HG02870 (cell line): ENCODE measurements at regions not wholly inside any gene's neighbourhood (a gene's known extent, or its start where the extent isn't known, plus 50 kb on each side); places are given as distances from the start of the nearest gene placed in this dataset.
"Not testable (repeated sequence)": the region's sequence is repeated elsewhere in the genome, so short reads cannot be mapped to it uniquely, and the experiment has no call there.

Experiments
- ATAC-seq: cut with Tn5 transposase; IDR thresholded peaks from one replicate; pipeline ENCODE4 v1.9.1; 2021; ENCODE audit warnings: mild to moderate bottlenecking, moderate library complexity; ENCODE audit not compliant: unreplicated experiment

DNA sequence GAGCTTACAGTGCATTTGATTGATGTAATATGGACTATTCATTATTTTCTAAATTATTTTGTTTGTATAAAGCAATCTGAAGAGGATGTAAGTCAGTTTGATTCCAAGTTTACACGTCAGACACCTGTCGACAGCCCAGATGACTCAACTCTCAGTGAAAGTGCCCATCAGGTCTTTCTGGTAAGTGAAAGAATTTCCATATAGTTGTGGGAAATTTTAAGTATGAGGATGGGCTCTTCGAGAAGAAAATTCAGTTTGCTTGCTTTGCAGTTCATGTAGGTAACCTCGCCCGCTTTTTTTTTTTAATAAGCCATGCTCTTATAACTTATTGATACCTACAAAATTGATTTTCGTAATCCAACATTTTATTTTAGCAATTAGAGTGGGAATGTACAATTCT is 151.6 kb downstream of the CDRT15L2 start:
- not testable (repeated sequence) for ATAC-seq

DNA sequence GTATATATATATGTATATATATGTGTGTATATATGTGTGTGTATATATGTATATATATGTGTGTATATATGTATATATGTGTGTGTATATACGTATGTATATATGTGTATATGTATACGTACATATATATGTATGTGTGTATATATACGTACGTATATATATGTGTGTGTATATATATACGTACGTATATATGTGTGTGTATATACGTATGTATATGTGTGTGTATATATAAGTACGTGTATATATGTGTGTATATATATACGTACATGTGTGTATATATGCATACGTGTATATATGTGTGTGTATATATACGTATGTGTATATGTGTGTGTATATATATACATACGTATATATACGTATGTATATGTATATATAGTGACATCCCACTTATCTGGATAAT is 154.4 kb downstream of the CDRT15L2 start:
- no peak for ATAC-seq

DNA sequence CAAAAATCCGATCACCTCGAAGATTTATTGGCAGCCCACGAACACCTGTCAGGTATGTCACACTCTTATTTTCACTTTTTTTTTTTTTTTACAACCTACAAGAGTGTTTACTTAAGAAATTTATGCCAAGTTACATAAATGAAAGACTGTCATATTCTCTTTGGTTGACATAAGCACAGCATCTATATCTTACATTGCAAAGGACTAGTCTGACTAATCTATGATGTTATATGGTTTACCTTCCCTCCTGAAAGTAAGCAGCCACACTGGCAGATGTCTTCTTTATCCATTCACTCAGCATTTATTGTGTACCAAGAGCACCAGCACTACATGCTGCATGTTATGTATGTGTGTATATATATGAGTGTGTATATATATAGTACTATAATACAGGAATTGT is 156.3 kb downstream of the CDRT15L2 start:
- no peak for ATAC-seq

DNA sequence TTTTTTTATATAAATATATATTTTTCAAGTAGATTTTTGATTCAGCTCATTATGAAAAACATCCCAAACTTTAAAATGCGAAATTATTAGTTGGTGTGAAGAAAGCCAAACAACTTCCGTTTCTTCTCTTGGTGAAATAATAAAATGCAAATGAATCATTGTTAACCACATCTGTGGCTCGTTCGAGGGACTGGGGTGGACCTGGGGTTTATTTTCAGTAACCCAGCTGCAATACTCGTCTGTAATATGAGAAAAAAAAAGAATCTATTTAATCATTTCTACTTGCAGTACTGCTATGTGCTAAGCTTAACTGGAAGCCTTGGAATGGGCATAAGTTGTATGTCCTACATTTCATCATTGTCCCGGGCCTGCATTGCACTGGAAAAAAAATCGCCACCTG is 158.1 kb downstream of the CDRT15L2 start:
- not testable (repeated sequence) for ATAC-seq

DNA sequence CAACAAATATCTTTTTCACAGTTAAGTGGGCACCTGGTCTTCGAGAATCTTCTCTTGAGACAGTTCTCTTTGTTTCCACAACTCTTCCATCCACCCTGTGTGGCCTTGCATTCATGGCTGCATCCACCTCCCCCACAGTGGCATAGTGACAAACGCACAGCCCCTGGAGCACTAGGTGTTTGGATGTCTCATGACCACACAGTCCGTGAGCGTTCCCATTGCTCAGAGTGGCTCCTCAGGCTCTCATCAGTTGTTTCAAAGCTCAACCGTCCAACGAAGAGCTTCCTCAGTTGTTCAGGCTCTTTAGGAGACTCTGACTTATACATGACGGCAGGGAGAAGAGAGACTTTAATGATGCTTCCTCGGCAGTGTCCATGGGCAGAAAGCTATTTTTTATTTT is 191.6 kb downstream of the CDRT15L2 start:
- ATAC-seq: no peak

DNA sequence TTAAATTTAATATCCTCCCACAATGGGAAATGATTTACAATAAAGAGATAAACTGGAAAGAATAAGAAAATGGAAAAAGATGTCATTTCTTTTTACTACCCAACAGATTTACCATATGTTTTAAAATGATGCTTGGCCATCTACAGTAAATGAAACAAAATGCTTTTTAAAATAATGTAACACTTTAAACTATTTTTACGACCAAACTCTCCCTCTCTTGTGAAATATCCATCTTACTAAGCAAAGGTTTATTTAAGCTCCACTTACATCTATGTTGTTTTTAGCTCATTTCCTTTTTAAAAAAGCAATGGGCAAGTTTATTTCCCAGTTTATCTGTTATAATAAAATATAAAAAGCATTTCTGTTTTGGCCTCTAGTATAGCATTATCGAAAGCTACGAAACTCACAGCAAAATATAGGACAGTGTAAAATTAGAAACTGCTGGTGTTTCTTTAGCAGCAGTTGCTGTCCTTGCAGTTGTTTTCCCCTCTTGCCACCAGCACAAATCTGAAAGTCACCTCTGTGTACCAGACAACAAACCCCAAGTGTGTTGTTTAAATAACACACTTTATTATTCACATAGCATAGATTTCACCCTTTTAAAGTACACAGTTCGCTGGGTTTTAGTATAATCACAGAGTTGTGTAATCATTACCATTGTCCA is 195.1 kb downstream of the CDRT15L2 start:
- ATAC-seq: no peak

DNA sequence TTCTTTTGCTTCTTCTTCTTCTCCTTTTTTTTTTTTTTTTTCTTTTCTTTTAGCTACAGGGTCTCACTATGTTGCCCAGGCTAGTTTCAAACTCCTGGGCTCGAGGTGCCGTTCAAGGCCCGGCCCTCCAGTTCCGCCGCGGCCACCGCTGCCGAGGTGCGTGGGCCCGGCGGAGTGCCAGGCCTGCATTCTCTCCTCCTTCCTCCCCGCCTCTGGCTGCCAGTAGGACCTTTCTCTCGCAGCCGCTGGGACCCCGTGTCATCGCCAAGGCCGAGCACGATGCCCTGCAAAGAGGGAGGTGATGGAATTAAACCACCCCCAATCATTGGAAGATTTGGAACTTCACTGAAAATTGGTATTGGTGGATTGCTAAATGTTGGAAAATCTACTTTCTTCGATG is 195.8 kb downstream of the CDRT15L2 start:
- no peak for ATAC-seq

DNA sequence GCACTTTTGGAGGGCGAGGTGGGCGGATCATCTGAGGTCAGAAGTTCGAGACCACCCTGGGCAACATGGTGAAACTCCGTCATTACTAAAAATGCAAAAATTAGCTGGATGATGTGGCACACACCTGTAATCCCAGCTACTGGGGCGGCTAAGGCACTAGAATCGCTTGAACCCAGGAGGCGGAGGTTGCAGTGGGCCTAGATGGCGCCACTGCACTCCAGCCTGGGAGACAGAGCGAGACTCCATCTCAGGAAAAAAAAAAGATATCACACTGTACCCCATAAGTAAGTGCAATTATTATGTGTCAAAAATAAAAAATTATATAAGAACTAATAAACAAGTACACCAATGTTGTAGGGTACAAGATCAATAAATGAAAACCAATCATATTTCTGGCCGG is 200.0 kb downstream of the CDRT15L2 start:
- ATAC-seq: no peak

- no peak for ATAC-seq
These were observed 201.7 kb downstream of the CDRT15L2 start for GRCh38 chr17:20781260-20781659.

- not testable (repeated sequence) for ATAC-seq
These were observed 202.3 kb downstream of the CDRT15L2 start for GRCh38 chr17:20781869-20782268.

DNA sequence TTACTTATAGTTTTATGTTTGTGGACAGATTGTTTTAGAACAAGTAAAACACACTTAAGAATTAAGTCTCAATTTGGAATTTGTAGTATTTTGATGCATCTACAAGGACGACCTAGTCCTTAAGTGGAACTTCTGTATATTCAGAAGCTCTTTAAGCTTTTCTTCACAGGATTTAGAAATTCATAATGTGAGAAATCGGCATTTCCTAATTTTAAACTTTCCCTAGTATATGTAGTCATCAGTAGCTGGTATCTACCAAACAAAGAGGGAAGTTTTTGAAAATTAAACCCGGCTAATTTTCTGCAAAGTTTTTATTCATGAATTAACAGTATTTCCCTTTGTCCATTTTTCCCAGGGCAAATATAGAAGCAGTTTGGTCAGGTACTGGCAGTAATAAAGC is 203.6 kb downstream of the CDRT15L2 start:
- ATAC-seq: no peak

DNA sequence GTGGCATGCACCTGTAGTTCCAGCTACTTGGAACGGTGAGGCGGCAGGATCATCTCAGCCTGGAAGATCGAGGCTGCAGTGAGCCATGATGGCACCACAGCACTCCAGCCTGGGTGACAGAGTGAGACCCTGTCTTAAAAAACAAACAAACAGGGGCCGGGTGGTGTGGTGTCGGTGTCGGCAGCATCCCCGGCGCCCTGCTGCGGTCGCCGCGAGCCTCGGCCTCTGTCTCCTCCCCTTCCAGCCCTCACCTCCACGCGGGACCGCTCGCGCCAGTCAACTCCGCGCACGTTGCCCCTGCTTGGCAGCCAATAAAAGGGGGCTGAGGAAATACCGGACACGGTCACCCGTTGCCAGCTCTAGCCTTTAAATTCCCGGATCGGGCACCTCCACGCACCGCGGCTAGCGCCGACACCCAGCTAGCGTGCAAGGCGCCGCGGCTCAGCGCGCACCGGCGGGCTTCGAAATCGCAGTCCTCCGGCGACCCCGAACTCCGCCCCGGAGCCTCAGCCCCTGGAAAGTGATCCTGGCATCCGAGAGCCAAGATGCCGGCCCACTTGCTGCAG is 204.7 kb downstream of the CDRT15L2 start:
- no peak for ATAC-seq

DNA sequence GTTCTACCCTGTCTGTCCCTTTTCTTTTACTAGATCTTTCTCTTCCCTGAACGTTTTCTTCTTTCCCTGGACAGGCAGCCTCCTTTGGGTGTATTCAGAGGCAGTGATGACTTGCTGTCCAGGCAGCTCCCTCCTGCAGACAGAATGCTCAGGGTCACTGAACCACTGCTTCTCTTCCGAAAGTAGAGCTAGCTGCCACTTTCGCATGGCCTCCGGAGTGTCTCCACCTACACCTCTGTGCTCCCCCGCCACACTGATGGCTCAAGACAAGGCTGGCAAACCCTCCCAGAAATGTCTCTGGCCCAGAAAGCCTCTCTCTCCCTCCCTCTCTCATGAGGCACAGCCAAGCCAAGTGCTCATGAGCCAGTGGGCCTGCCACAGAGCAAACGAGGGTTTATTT is 207.8 kb downstream of the CDRT15L2 start:
- no peak for ATAC-seq

- no peak for ATAC-seq
These were observed 212.1 kb downstream of the CDRT15L2 start for GRCh38 chr17:20791626-20792025.

DNA sequence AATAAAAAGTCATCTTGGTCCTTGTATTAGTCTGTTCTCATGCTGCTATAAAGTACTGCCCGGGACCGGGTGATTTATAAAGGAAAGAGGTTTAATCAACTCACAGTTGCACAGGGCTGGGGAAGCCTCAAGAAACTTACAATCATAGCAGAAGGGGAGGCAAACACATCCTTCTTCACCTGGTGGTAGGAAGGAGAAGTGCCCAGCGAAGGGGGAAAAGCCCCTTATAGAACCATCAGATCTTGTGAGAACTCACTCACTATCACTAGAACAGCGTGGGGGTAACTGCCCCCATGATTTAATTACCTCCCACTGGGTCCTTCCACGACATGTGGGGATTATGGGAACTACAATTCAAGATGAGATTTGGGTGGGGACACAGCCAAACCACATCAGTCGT is 215.0 kb downstream of the CDRT15L2 start:
- not testable (repeated sequence) for ATAC-seq

DNA sequence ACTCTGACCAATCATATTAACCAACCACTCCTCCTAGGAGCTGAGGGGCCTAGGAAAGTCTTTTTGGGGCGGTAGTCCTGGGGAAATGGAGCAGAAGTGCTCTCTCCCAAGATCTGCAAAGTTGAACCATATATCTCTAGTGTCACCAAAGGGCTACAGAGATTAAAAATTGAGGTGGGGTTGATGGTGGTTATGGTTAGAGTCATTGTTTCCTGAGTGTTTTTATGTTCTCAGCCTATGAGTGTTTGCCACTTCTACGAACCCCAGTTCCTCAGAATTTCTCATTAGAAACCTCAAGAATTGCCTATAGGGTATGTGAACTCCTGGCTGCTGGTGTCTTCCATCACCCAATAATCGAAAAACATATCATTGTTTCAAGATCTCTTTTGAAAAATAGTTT is 217.8 kb downstream of the CDRT15L2 start:
- ATAC-seq: no peak

DNA sequence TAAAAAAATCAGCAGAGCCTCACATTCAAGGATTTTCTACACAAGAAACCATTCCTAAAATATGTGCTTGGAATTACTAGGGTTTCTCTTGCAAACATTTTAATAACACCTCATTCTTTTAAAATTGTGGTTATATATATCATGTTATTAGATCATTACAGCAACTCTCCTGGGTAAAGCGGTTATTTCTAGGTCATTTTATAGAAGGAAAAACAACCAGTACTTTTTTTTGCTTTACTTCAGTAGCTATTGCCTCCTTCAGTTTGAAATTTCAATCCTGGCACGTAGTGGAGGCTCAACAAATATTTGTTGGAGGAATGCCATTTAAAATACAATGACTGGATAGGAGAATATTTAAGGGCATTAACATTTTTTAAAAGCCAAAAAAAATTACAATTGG is 220.6 kb downstream of the CDRT15L2 start:
- ATAC-seq: no peak

GRCh38 chr17:20805751-20806150 is 226.2 kb downstream of the CDRT15L2 start:
- no peak for ATAC-seq

GRCh38 chr17:20807566-20807965 is 228.0 kb downstream of the CDRT15L2 start:
- not testable (repeated sequence) for ATAC-seq

DNA sequence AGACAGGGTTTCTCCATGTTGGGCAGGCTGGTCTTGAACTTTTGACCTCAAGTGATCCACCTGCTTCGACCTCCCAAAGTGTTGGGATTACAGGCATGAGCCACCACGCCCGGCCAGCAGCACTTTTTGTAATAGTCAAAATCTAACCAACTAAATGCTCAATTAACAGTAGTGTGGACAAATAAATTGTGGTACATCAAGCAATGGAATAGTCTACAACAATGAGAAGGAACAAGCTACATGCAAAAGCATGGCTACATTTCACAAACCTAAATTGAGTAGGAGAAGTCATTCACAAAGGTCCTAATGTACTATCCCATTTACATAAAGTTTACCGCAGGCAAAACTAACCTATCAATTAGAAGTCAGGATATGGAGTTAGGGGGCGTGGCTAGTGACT is 227.4 kb downstream of the USP22 start:
- not testable (repeated sequence) for ATAC-seq

- no peak for ATAC-seq
These were observed 218.9 kb downstream of the USP22 start for GRCh38 chr17:20823905-20824304.

DNA sequence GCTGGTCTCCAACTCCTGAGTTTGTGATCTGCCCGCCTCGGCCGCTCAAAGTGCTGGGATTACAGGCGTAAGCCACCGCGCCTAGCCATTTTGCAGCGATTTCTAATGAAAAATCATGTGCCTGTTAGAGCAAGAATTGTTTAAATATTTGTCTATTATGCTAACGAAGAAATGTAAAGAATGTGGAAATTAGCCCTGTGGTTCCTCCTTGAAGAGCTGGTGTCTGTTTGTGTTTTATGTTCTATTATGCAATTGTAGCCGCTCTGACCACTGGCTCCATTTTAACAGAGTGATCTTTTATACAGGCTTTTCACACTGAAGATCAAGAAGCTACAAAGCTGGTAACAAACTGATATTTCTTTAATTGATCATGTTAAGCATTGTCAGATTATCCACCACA is 217.3 kb downstream of the USP22 start:
- ATAC-seq: no peak

DNA sequence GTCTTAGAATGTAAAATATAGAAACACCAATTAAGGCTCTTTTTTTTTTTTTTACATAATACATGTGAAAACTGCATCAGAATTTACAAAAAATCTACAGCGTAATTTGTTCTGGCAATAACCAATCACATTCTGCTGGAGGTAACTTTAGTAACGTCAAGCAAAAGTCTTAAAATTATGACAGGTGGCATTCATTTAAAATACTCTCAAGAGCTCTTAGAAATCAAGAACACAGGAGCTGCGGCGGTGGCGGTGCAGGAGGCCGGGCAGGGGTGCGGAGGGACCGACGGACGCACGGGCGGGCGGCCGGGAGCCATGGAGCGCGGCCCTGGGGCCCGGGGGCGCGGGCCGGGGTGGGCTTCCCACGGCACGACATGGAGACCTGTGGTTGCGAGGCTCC is 202.4 kb downstream of the USP22 start:
- ATAC-seq: not testable (repeated sequence)
